A549 (cell line): ENCODE measurements at regions not wholly inside any gene's neighbourhood (a gene's known extent, or its start where the extent isn't known, plus 50 kb on each side); places are given as distances from the start of the nearest gene placed in this dataset.

Experiments
- CBX2 ChIP-seq: fragments of 200-600 bp; sonication (generic); IDR thresholded peaks from 2 replicates; pipeline ENCODE4 v1.6.1; 2016; ENCODE audit warnings: low read depth, mild to moderate bottlenecking, borderline replicate concordance
- TF ChIP-seq, protein P1 (sequence below): fragments of >200 bp; sonication (Bioruptor Twin); formaldehyde crosslinking; IDR thresholded peaks from 3 replicates; pipeline ENCODE4 v1.5.1; 2016

DNA sequence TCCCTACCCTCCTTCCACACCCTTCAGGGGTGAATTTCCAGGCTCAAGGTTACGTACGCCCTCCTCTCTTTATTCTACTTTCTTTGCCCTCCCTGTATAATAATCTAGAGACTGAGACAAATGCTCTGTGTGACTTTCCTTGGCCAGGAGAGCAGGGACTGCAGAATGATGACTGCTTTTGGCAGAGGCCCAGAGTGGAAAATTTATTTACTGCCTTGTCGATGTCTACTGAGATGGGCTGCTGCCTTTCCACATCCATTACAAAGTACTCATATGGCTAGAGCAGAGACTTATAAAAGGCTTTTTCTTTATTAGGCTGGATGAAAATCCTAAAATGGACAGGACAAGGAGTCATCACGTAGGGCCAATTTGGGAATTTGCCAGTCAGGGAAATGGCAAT is 576.2 kb downstream of the TUSC7 start:
- TF ChIP-seq CBX2, result no peak
- TF ChIP-seq, protein P1, sequence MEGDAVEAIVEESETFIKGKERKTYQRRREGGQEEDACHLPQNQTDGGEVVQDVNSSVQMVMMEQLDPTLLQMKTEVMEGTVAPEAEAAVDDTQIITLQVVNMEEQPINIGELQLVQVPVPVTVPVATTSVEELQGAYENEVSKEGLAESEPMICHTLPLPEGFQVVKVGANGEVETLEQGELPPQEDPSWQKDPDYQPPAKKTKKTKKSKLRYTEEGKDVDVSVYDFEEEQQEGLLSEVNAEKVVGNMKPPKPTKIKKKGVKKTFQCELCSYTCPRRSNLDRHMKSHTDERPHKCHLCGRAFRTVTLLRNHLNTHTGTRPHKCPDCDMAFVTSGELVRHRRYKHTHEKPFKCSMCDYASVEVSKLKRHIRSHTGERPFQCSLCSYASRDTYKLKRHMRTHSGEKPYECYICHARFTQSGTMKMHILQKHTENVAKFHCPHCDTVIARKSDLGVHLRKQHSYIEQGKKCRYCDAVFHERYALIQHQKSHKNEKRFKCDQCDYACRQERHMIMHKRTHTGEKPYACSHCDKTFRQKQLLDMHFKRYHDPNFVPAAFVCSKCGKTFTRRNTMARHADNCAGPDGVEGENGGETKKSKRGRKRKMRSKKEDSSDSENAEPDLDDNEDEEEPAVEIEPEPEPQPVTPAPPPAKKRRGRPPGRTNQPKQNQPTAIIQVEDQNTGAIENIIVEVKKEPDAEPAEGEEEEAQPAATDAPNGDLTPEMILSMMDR, result no peak
